ENCODE measurements at regions not wholly inside any gene's neighbourhood (a gene's known extent, or its start where the extent isn't known, plus 50 kb on each side); places are given as distances from the start of the nearest gene placed in this dataset.

GRCh38 chr13:109840201-109840892 is 54.0 kb upstream of the IRS2 start:
- Histone ChIP-seq H3K9ac (no peak overlapping the region), H2AFZ (replicated peaks) (no peak overlapping the region), H3K4me1 (peaks cover 11% of the 10 kb centered on the region), H3K27me3 (no peaks in the 10 kb centered on the region), H3K9me3 (ENCODE audit: low read depth) (no peaks in the 10 kb centered on the region), H3F3A (ENCODE audit: low read depth) (no peaks in the 10 kb centered on the region), H3K4me3 (no peak overlapping the region), H3K27ac (no peak overlapping the region), H3K4me2 (peak overlapping the region; percentile 39), H3K36me3 (no peaks in the 10 kb centered on the region), H4K20me1 (ENCODE audit: low read depth) (no peaks in the 10 kb centered on the region), H3K79me2 (ENCODE audit: low read depth) (no peaks in the 10 kb centered on the region)
- H3K27ac Mint-ChIP-seq: no peak overlapping the region
- H3K27me3 Mint-ChIP-seq (ENCODE audit: insufficient read depth, low read depth): peaks cover 29% of the 10 kb centered on the region
- peak overlapping the region; percentile 33 for H3K4me3 Mint-ChIP-seq
- H3K36me3 Mint-ChIP-seq: no peaks in the 10 kb centered on the region
- H3K9me3 Mint-ChIP-seq: no peaks in the 10 kb centered on the region
- peak; percentile 72 for DNase-seq (ENCODE audit: low spot score)
- TF ChIP-seq EZH2phosphoT487 (IDR thresholded peaks at IDR 0.05): peak; percentile 45
- TF ChIP-seq EZH2 (IDR thresholded peaks at IDR 0.05): no peak
- no peak for TF ChIP-seq CTCF (IDR thresholded peaks at IDR 0.05)
- peaks cover 23% of the 10 kb centered on the region for H3K4me1 Mint-ChIP-seq

- Histone ChIP-seq H2AFZ (replicated peaks) (no peak overlapping the region), H3K9ac (no peak overlapping the region), H3K4me3 (no peak overlapping the region), H3K27me3 (no peaks in the 10 kb centered on the region), H3K4me2 (no peak overlapping the region), H3K27ac (no peak overlapping the region), H3K4me1 (peaks cover 11% of the 10 kb centered on the region), H4K20me1 (ENCODE audit: low read depth) (no peaks in the 10 kb centered on the region), H3F3A (ENCODE audit: low read depth) (no peaks in the 10 kb centered on the region), H3K79me2 (ENCODE audit: low read depth) (no peaks in the 10 kb centered on the region), H3K36me3 (no peaks in the 10 kb centered on the region), H3K9me3 (ENCODE audit: low read depth) (no peaks in the 10 kb centered on the region)
- no peak overlapping the region for H3K27ac Mint-ChIP-seq
- no peak for DNase-seq (ENCODE audit: low spot score)
- no peak overlapping the region for H3K4me3 Mint-ChIP-seq
- H3K36me3 Mint-ChIP-seq: no peaks in the 10 kb centered on the region
- TF ChIP-seq EZH2phosphoT487 (IDR thresholded peaks at IDR 0.05) (no peak), CTCF (IDR thresholded peaks at IDR 0.05) (no peak), EZH2 (IDR thresholded peaks at IDR 0.05) (no peak)
- peaks cover 22% of the 10 kb centered on the region for H3K27me3 Mint-ChIP-seq (ENCODE audit: insufficient read depth, low read depth)
- H3K9me3 Mint-ChIP-seq: peaks cover under 1% of the 10 kb centered on the region
- H3K4me1 Mint-ChIP-seq: peaks cover 20% of the 10 kb centered on the region
Measured at GRCh38 chr13:109836629-109837607, 50.5 kb upstream of the IRS2 start.

All from neural progenitor cell (in vitro differentiated cells).